ENCODE measurements at regions not wholly inside any gene's neighbourhood (a gene's known extent, or its start where the extent isn't known, plus 50 kb on each side); places are given as distances from the start of the nearest gene placed in this dataset.

DNA sequence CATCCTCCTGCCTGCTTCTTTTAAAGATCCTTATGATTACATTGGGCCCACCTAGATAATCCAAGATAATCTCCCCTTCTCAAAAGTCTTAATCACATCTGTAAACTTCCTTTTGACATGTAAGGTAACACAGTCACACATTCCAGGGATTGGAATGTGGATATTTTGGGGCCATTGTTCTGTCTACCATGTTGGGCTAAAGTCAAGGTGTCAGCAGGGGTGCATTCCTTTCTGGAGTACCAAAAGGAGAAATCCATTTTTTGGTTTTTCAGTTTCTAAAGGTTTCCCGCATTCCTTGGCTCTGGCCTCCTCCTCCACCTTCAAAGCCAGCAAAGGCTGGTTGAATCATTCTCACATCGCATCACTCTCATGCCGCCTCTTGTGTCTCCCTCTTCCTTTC, 197.6 kb upstream of the NFE2L3 start:
- in situ Hi-C loops (cut with MboI; ENCODE audit: low sequenced_read_pairs, unreplicated experiment) = no loop called here
- TF ChIP-seq, protein P1, sequence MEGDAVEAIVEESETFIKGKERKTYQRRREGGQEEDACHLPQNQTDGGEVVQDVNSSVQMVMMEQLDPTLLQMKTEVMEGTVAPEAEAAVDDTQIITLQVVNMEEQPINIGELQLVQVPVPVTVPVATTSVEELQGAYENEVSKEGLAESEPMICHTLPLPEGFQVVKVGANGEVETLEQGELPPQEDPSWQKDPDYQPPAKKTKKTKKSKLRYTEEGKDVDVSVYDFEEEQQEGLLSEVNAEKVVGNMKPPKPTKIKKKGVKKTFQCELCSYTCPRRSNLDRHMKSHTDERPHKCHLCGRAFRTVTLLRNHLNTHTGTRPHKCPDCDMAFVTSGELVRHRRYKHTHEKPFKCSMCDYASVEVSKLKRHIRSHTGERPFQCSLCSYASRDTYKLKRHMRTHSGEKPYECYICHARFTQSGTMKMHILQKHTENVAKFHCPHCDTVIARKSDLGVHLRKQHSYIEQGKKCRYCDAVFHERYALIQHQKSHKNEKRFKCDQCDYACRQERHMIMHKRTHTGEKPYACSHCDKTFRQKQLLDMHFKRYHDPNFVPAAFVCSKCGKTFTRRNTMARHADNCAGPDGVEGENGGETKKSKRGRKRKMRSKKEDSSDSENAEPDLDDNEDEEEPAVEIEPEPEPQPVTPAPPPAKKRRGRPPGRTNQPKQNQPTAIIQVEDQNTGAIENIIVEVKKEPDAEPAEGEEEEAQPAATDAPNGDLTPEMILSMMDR (IDR thresholded peaks at IDR 0.05; ENCODE audit: borderline replicate concordance, control extremely low read depth, extremely low read depth, insufficient read depth, missing control alignments) = no peak
- no peak for DNase-seq (ENCODE audit: low spot score)

DNA sequence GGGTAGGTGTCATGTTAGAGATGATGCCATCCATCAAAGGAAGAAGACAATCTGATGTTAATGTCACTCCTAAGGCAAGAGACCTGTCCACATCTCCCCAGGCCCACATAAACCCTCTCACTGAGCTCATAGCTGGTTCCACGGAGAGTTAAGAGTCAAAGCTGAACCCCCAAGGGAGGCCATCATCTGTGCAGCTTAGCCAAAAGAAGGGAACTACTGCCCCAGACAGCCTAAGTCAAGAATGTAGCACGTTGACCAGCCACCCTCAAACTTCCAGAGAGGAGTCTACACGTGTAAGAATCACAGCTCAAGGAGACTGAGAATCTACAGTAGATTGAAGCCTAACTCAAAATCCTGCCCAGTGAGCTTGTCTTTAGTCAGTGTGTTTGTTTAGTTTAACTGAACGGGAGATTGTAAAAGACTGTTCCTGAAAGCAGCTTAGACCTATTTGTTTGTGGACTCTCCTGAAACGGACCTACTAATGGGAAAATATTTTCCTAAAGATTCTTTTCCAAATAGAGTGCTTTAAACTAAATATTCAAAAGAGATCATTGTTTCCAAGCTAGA, 192.7 kb upstream of the NFE2L3 start:
- no peak for DNase-seq (ENCODE audit: low spot score)
- TF ChIP-seq, protein P1 (IDR thresholded peaks at IDR 0.05; ENCODE audit: borderline replicate concordance, control extremely low read depth, extremely low read depth, insufficient read depth, missing control alignments) = no peak
- in situ Hi-C loops (cut with MboI; ENCODE audit: low sequenced_read_pairs, unreplicated experiment) = no loop called here

DNA sequence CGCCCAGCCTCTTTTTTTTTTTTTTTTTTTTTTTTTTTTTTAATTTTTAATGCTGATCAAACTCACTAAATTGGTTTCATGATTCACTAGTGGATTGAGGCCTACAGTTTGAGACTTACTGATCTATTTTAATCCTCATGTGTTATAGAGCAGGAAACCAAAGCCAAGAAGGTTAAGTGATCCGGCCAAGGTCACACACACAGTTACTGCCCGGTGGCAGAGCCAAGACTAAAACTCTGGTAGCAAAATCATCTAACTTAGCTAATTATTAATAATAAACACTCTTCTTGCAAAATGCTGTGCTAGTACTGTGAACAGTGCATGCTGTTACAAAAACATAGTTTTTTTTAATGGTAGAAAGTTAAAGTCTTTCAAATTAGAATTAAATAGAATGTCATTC, 188.3 kb upstream of the NFE2L3 start:
- no peak for DNase-seq (ENCODE audit: low spot score)
- TF ChIP-seq, protein P1 (IDR thresholded peaks at IDR 0.05; ENCODE audit: borderline replicate concordance, control extremely low read depth, extremely low read depth, insufficient read depth, missing control alignments) = no peak
- in situ Hi-C loops (cut with MboI; ENCODE audit: low sequenced_read_pairs, unreplicated experiment) = no loop called here

DNA sequence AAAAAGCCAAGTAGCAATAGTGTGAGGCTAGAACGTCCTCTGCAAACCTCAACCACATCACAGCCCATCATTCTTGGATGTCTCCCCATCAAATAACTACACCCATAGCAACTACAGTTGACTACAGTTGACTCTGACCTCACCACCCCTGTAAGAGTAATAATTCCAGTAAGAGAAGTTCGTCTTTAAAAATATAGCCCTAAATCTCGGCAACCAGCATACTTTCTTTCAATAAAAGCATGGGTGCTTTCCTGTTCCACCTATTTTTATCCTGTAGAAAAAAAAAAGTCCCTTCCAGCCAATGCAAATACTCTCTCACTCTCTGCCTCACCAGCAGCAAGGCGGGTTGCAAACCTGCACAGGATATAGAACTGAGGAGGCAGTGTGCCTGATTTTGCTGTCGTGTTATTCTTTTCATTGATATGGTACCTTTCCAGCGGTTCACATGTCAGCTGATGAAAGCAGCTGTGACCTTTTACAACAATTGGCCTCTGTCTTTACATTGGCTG, 187.5 kb upstream of the NFE2L3 start:
- TF ChIP-seq, protein P1 (IDR thresholded peaks at IDR 0.05; ENCODE audit: borderline replicate concordance, control extremely low read depth, extremely low read depth, insufficient read depth, missing control alignments) = no peak
- peak; percentile 36 for DNase-seq (ENCODE audit: low spot score)
- in situ Hi-C loops (cut with MboI; ENCODE audit: low sequenced_read_pairs, unreplicated experiment) = no loop called here

DNA sequence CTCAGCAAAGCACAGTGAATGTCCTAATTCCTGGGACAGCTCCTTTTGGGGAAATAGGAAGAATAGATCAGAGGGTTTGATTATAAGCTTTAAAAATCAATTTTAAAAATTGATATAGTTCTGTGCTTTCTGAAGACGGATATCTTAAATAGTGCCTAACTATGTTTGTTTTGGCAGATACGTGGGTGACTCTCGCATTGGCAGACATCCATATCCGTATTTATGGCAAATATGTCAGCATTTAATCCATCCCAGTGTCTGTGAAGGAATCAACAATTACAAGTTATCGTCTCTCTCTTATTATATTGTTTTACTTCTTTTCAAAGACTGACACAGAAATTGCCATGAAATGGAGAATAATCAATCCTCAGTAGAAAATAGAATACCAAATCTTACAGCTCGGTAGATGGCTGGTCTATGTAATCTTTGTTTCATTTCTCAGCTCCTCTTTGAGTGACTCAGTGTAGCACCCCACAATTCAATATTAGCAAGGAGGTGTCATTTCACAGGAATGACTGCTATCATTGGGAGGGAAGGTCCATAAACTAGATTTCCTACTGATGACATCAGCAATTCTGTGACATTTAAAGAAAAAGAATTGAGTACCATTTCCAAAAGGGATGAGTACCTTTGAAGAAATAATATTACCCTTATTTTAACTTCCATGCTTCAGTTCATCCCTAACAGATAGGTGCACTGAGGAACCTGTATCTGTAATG, 186.4 kb upstream of the NFE2L3 start:
- TF ChIP-seq, protein P1 (IDR thresholded peaks at IDR 0.05; ENCODE audit: borderline replicate concordance, control extremely low read depth, extremely low read depth, insufficient read depth, missing control alignments) = no peak
- DNase-seq (ENCODE audit: low spot score) = no peak
- in situ Hi-C loops (cut with MboI; ENCODE audit: low sequenced_read_pairs, unreplicated experiment) = no loop called here

DNA sequence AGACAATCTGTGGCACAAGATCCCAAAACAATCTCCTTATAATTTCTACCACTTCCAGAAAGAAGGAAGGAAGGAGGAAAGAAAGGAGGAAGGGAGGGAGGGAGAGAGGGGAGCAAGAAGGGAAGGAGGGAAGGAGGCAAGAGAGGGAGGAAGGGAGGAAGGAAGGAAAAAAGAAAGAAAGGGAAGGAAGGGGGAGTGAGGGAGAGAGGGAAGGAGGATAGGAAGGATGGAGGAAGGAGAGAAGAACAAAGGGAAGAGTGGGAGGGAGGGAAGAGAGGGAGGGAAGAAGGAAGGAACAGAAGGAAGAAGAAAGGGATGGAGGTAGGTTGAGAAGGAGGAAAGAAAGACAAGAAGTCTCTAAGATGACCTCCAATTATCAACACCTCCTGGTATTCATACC, 185.5 kb upstream of the NFE2L3 start:
- in situ Hi-C loops (cut with MboI; ENCODE audit: low sequenced_read_pairs, unreplicated experiment) = no loop called here
- DNase-seq (ENCODE audit: low spot score) = no peak
- TF ChIP-seq, protein P1 (IDR thresholded peaks at IDR 0.05; ENCODE audit: borderline replicate concordance, control extremely low read depth, extremely low read depth, insufficient read depth, missing control alignments) = no peak
